Endothelial cell of umbilical vein (primary cell): ENCODE measurements at regions not wholly inside any gene's neighbourhood (a gene's known extent, or its start where the extent isn't known, plus 50 kb on each side); places are given as distances from the start of the nearest gene placed in this dataset.

Experiments
- BruUV-seq: library from RNA; stranded (reverse); fragments of 400-500 nt; replicated peaks from 2 replicates; lab custom pipeline; 2021; lab: Mats Ljungman, UMichigan
- CTCF ChIA-PET: fragments of 300-600, 350-600 bp; sonication (Branson Sonifier 250); formaldehyde crosslinking; loops from one replicate; lab custom pipeline; 2021; ENCODE audit warnings: antibody characterized with exemption, inconsistent platforms; lab: Charles Lee
- POLR2A ChIA-PET: fragments of 300-600, 350-600 bp; sonication (Branson Sonifier 250); formaldehyde crosslinking; loops from one replicate; lab custom pipeline; 2021; ENCODE audit warnings: antibody characterized with exemption, inconsistent platforms; lab: Charles Lee
- DNase-seq: peaks from one replicate; pipeline ENCODE4 v3.0.0-alpha.2; 2011; ENCODE audit warnings: low read depth, low spot score
- FAIRE-seq: peaks from 2 replicates; lab custom pipeline; 2011; peaks lifted over from hg19 to GRCh38; lab: Jason Lieb, UNC
- H2AFZ ChIP-seq: 2 replicates; pipeline ENCODE4 v1.6.0; 2012; ENCODE audit warnings: low read depth, low read length, control low read depth, inconsistent platforms
- H3K27ac ChIP-seq: 2 replicates; pipeline ENCODE4 v1.5.1; 2011; ENCODE audit warnings: low read depth, mild to moderate bottlenecking, control low read depth, low read length, moderate library complexity; ENCODE audit not compliant: insufficient read depth
- H3K27me3 ChIP-seq, 2 experiments: 2 replicates each; pipeline versions ENCODE4 v1.6.0 to v1.6.1; 2011; ENCODE audit warnings: low read length in 2 of 2, mixed read lengths in 1 of 2; ENCODE audit not compliant: control insufficient read depth in 2 of 2, insufficient read depth in 2 of 2
- H3K36me3 ChIP-seq, 2 experiments: 2 replicates in 1 of 2; 3 replicates in 1 of 2; pipeline ENCODE4 v1.5.1; 2011; ENCODE audit warnings: low read length in 2 of 2, mild to moderate bottlenecking in 1 of 2, moderate library complexity in 1 of 2; ENCODE audit not compliant: control insufficient read depth in 2 of 2, insufficient read depth in 2 of 2; ENCODE audit errors: extremely low read depth in 1 of 2
- H3K4me1 ChIP-seq: 3 replicates; pipeline ENCODE4 v1.5.1; 2011; ENCODE audit warnings: mild to moderate bottlenecking, low read length; ENCODE audit not compliant: control insufficient read depth, insufficient read depth; ENCODE audit errors: extremely low read depth
- H3K4me2 ChIP-seq: 2 replicates; pipeline ENCODE4 v1.6.1; 2011; ENCODE audit warnings: low read length, control low read depth, mixed read lengths; ENCODE audit not compliant: insufficient read depth
- H3K4me3 ChIP-seq, 3 experiments: fragments of 200-600 bp in 1 of 3; sonication (generic), shearing (Covaris generic) in 1 of 3; replicated peaks in 1 of 3; 2 replicates each; pipeline ENCODE4 v1.5.1; 2011 to 2016; ENCODE audit warnings: control low read depth in 3 of 3, low read length in 3 of 3, mild to moderate bottlenecking in 2 of 3, inconsistent platforms in 1 of 3, low read depth in 1 of 3, moderate library complexity in 1 of 3; ENCODE audit not compliant: insufficient read depth in 1 of 3
- H3K79me2 ChIP-seq: 2 replicates; pipeline ENCODE4 v1.6.0; 2012; ENCODE audit warnings: low read length, inconsistent platforms; ENCODE audit not compliant: control insufficient read depth, insufficient read depth
- H3K9ac ChIP-seq: replicated peaks from 2 replicates; pipeline ENCODE3; 2011; ENCODE audit warnings: low read length, control low read depth; ENCODE audit not compliant: insufficient read depth; ENCODE audit errors: extremely low read depth
- H3K9me1 ChIP-seq: replicated peaks from 3 replicates; pipeline ENCODE4 v1.6.0; 2011; ENCODE audit warnings: mild to moderate bottlenecking, low read length; ENCODE audit not compliant: control insufficient read depth, insufficient read depth; ENCODE audit errors: extremely low read depth
- H3K9me3 ChIP-seq: replicated peaks from 2 replicates; pipeline ENCODE4 v1.5.1; 2012; ENCODE audit warnings: low read length, inconsistent platforms; ENCODE audit not compliant: control insufficient read depth, insufficient read depth
- H4K20me1 ChIP-seq: replicated peaks from 2 replicates; pipeline ENCODE3; 2011; ENCODE audit warnings: mild to moderate bottlenecking, low read length; ENCODE audit not compliant: control insufficient read depth, insufficient read depth; ENCODE audit errors: extremely low read depth
- CTCF ChIP-seq, 2 donors: IDR thresholded peaks; 1 replicate in 1 of 2; 2 replicates in 1 of 2; pipeline ENCODE4 v1.5.1; 2011; ENCODE audit warnings: low read length in 2 of 2, mild to moderate bottlenecking in 2 of 2, moderate library complexity in 2 of 2, control low read depth in 1 of 2, inconsistent platforms in 1 of 2, low read depth in 1 of 2; ENCODE audit not compliant: insufficient read depth in 1 of 2; ENCODE audit errors: extremely low read depth in 1 of 2
- EZH2 ChIP-seq: IDR thresholded peaks from 2 replicates; pipeline ENCODE4 v1.6.1; 2012; ENCODE audit warnings: borderline replicate concordance, low read depth, mild to moderate bottlenecking, moderate library complexity, low read length, inconsistent platforms; ENCODE audit not compliant: severe bottlenecking
- FOS ChIP-seq: IDR thresholded peaks from 2 replicates; pipeline ENCODE4 v1.6.1; 2011; ENCODE audit warnings: mild to moderate bottlenecking, low read length, moderate library complexity, borderline replicate concordance; ENCODE audit not compliant: insufficient read depth
- GATA2 ChIP-seq: IDR thresholded peaks from 2 replicates; pipeline ENCODE4 v1.7.0; 2011; ENCODE audit warnings: low read depth, mild to moderate bottlenecking, moderate library complexity, mixed read lengths, low read length; ENCODE audit not compliant: insufficient read length, insufficient read depth
- JUN ChIP-seq: IDR thresholded peaks from 2 replicates; pipeline ENCODE4 v1.6.1; 2011; ENCODE audit warnings: borderline replicate concordance, low read depth; ENCODE audit not compliant: insufficient read length, insufficient read depth
- MAX ChIP-seq: IDR thresholded peaks from 2 replicates; pipeline ENCODE4 v1.6.1; 2011; ENCODE audit not compliant: insufficient read depth, insufficient read length
- MYC ChIP-seq: IDR thresholded peaks from one replicate; pipeline ENCODE4 v1.6.1; 2011; ENCODE audit warnings: mild to moderate bottlenecking, low read depth, low read length
- POLR2A ChIP-seq: IDR thresholded peaks from 2 replicates; pipeline ENCODE4 v1.6.1; 2012; ENCODE audit warnings: low read depth, mild to moderate bottlenecking, control low read depth, low read length
- POLR2AphosphoS5 ChIP-seq: IDR thresholded peaks from 2 replicates; pipeline ENCODE4 v1.6.1; 2012; ENCODE audit warnings: low read depth, mild to moderate bottlenecking, control low read depth, low read length, moderate library complexity; ENCODE audit not compliant: insufficient read depth
- dilution Hi-C: fragments of 300-500 bp; cut with MboI; formaldehyde crosslinking; loops from one replicate; pipeline ENCODE4 v1.15.0; 2019; ENCODE audit warnings: low sequenced_read_pairs; ENCODE audit not compliant: extremely low pct_ligation_motif_present
- intact Hi-C: fragments of 100-400 bp; cut with micrococcal nuclease; formaldehyde crosslinking; loops from one replicate; pipeline ENCODE4 v1.10.0; 2022

GRCh38 chr21:16366207-16366606 is 636.4 kb downstream of the USP25 start:
- no peak overlapping the region for H3K27ac ChIP-seq
- H3K4me1 ChIP-seq: no peaks in the 10 kb centered on the region
- no peaks in the 10 kb centered on the region for H3K9me3 ChIP-seq
- H3K36me3 ChIP-seq: no peaks in the 10 kb centered on the region
- no peak overlapping the region for H2AFZ ChIP-seq
- intact Hi-C loops: no loop called here
- FAIRE-seq: no peak
- H3K9ac ChIP-seq: no peak overlapping the region
- POLR2A ChIA-PET: no interaction called here
- no peaks in the 10 kb centered on the region for H3K9me1 ChIP-seq
- no peak overlapping the region for H3K4me3 ChIP-seq
- TF ChIP-seq FOS (no peak), JUN (no peak), EZH2 (no peak), MYC (no peak), POLR2AphosphoS5 (no peak), CTCF (IDR thresholded peaks at IDR 0.05; ENCODE audit: extremely low read depth in 1 of 2, insufficient read depth in 1 of 2, low read depth in 1 of 2, low read length in 2 of 2) (no peak), POLR2A (no peak), MAX (no peak), GATA2 (no peak)
- DNase-seq: no peak
- CTCF ChIA-PET: interaction anchor here (1.7 kb wide), 1 partner anchor 36 kb away, joined by 5 read pairs; no protein-coding TSS in a partner anchor
- H4K20me1 ChIP-seq: no peaks in the 10 kb centered on the region
- no TSS peak for BruUV-seq
- H3K27me3 ChIP-seq: no peaks in the 10 kb centered on the region
- no peaks in the 10 kb centered on the region for H3K79me2 ChIP-seq
- H3K4me2 ChIP-seq: no peak overlapping the region
- dilution Hi-C loops: no loop called here
